Adrenal gland (tissue), 5 donors: ENCODE measurements at regions not wholly inside any gene's neighbourhood (a gene's known extent, or its start where the extent isn't known, plus 50 kb on each side); places are given as distances from the start of the nearest gene placed in this dataset.

ENCODE experiments used
- CTCF ChIP-seq, 6 experiments: fragments of 450-650 bp in 4 of 6; fragments of 200-600 bp in 2 of 6; sonication (generic) in 1 of 6; IDR thresholded peaks; 1 replicate in 5 of 6; 2 replicates in 1 of 6; pipeline versions ENCODE4 v1.5.1 to v1.8.0; 2016 to 2021; ENCODE audit warnings: antibody characterized with exemption in 6 of 6, mild to moderate bottlenecking in 2 of 6, moderate library complexity in 1 of 6
- POLR2A ChIP-seq, 2 donors: fragments of 450-650 bp; IDR thresholded peaks; one replicate each; pipeline ENCODE4 v1.6.1; 2017; ENCODE audit warnings: antibody characterized with exemption in 2 of 2, mild to moderate bottlenecking in 2 of 2, moderate library complexity in 1 of 2
- donor health status: DM: no; HTN: no; CAD: no.

- no peak for TF ChIP-seq CTCF (IDR thresholded peaks at IDR 0.05)
- no peak for TF ChIP-seq POLR2A (IDR thresholded peaks at IDR 0.05)
Measured at GRCh38 chr2:194842871-194843270, 814.2 kb upstream of the SLC39A10 start.
